CD4-positive, alpha-beta T cell (primary cell): ENCODE measurements at regions not wholly inside any gene's neighbourhood (a gene's known extent, or its start where the extent isn't known, plus 50 kb on each side); places are given as distances from the start of the nearest gene placed in this dataset.

Source experiments
- ATAC-seq: fragments of 200-7000 bp; cut with Tn5 transposase; one replicate; pipeline ENCODE4 v1.10.0; 2022; ENCODE audit warnings: mild to moderate bottlenecking; ENCODE audit not compliant: poor library complexity
- CTCF ChIA-PET: fragments of 350-600 bp; sonication (Branson Sonifier 250); formaldehyde crosslinking; loops from one replicate; lab custom pipeline; 2021; ENCODE audit warnings: antibody characterized with exemption, inconsistent platforms; lab: Charles Lee
- POLR2A ChIA-PET: fragments of 350-600 bp; sonication (Branson Sonifier 250); formaldehyde crosslinking; loops from one replicate; lab custom pipeline; 2021; ENCODE audit warnings: antibody characterized with exemption, inconsistent platforms; lab: Charles Lee
- DNase-seq, 14 experiments: peaks; one replicate each; pipeline ENCODE4 v3.0.0-alpha.2; 2013 to 2020; ENCODE audit warnings: mixed read lengths in 2 of 14
- H3K27ac ChIP-seq, 2 donors: one replicate each; pipeline versions ENCODE4 v1.5.1 to v1.7.0; 2013; ENCODE audit warnings: low read length in 2 of 2, low read depth in 1 of 2, mild to moderate bottlenecking in 1 of 2
- H3K27me3 ChIP-seq, 2 experiments: 1 replicate in 1 of 2; 2 replicates in 1 of 2; pipeline versions ENCODE4 v1.6.1 to v1.7.0; 2013; ENCODE audit warnings: low read length in 2 of 2, control low read depth in 1 of 2, mild to moderate bottlenecking in 1 of 2, moderate library complexity in 1 of 2; ENCODE audit not compliant: insufficient read depth in 2 of 2, control insufficient read depth in 1 of 2
- H3K36me3 ChIP-seq: one replicate; pipeline ENCODE4 v1.6.1; 2013; ENCODE audit warnings: low read length, control low read depth; ENCODE audit not compliant: insufficient read depth
- H3K4me1 ChIP-seq: one replicate; pipeline ENCODE4 v1.6.1; 2013; ENCODE audit warnings: low read length, control low read depth; ENCODE audit not compliant: insufficient read depth
- H3K4me3 ChIP-seq: one replicate; pipeline ENCODE4 v1.5.1; 2013; ENCODE audit warnings: mild to moderate bottlenecking, low read length, moderate library complexity
- H3K9me3 ChIP-seq, 2 experiments: 1 replicate in 1 of 2; 2 replicates in 1 of 2; pipeline versions ENCODE4 v1.6.1 to v1.7.0; 2013; ENCODE audit warnings: low read length in 2 of 2, mild to moderate bottlenecking in 2 of 2, control low read depth in 1 of 2, moderate library complexity in 1 of 2; ENCODE audit not compliant: control insufficient read depth in 1 of 2, insufficient read depth in 1 of 2
- H3K27ac Mint-ChIP-seq: one replicate; pipeline ENCODE4 v1.8.0; 2020; ENCODE audit warnings: mixed read lengths
- H3K27me3 Mint-ChIP-seq: one replicate; pipeline ENCODE4 v1.8.0; 2021; ENCODE audit warnings: mixed read lengths
- H3K36me3 Mint-ChIP-seq: one replicate; pipeline ENCODE4 v1.8.0; 2021; ENCODE audit warnings: low read depth, mixed read lengths
- H3K4me1 Mint-ChIP-seq: one replicate; pipeline ENCODE4 v1.8.0; 2021; ENCODE audit warnings: low read depth, mixed read lengths
- H3K4me3 Mint-ChIP-seq: one replicate; pipeline ENCODE4 v1.8.0; 2020; ENCODE audit warnings: mild to moderate bottlenecking, mixed read lengths
- H3K9me3 Mint-ChIP-seq: one replicate; pipeline ENCODE4 v1.8.0; 2020; ENCODE audit warnings: mixed read lengths
- CTCF ChIP-seq: fragments of 200-600 bp; IDR thresholded peaks from one replicate; pipeline ENCODE4 v1.8.0; 2022; ENCODE audit warnings: antibody characterized with exemption, mild to moderate bottlenecking
- intact Hi-C, 2 experiments: fragments of 100-400 bp; cut with DNase I in 1 of 2; cut with micrococcal nuclease in 1 of 2; formaldehyde crosslinking; loops; one replicate each; pipeline versions ENCODE4 v1.15.1 to v1.9.0; 2023 to 2025; cut with DNase I, micrococcal nuclease

DNA sequence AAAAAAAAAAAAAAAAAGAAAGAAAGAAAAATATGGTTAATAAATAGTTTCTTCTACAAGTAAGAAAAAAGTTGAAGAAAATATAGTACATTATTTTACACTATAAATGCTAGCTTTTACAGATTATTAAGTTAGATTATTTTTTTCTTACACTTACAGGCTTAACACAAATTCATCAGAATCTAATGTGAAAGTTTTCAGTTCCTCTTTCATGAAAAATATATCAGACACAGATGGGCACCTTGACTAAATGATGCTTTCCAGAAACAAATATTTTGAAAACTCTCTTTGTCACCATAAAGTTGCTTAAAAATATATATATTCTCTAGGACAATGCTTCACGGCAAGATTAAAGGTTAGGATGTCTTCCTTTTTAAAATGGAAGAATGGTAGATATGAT is 321.8 kb upstream of the HSF2 start:
- no peak overlapping the region for H3K27ac Mint-ChIP-seq
- H3K4me1 Mint-ChIP-seq = no peaks in the 10 kb centered on the region
- Histone ChIP-seq H3K27me3 (no peaks in the 10 kb centered on the region), H3K4me1 (no peaks in the 10 kb centered on the region), H3K27ac (no peak overlapping the region), H3K9me3 (no peaks in the 10 kb centered on the region), H3K36me3 (no peaks in the 10 kb centered on the region), H3K4me3 (no peak overlapping the region)
- intact Hi-C loops = no loop called here
- ATAC-seq (no peak), DNase-seq (no peak)
- H3K27me3 Mint-ChIP-seq = peaks cover 7% of the 10 kb centered on the region
- no peak overlapping the region for H3K4me3 Mint-ChIP-seq
- TF ChIP-seq CTCF = no peak
- H3K36me3 Mint-ChIP-seq = no peaks in the 10 kb centered on the region
- no peaks in the 10 kb centered on the region for H3K9me3 Mint-ChIP-seq
- ChIA-PET CTCF (no interaction called here), POLR2A (no interaction called here)

- Mint-ChIP-seq H3K36me3 (no peaks in the 10 kb centered on the region), H3K4me3 (no peak overlapping the region), H3K27ac (no peak overlapping the region), H3K27me3 (peaks cover 7% of the 10 kb centered on the region), H3K4me1 (no peaks in the 10 kb centered on the region), H3K9me3 (no peaks in the 10 kb centered on the region)
- ATAC-seq (no peak), DNase-seq (no peak)
- Histone ChIP-seq H3K4me3 (no peak overlapping the region), H3K27me3 (no peaks in the 10 kb centered on the region), H3K4me1 (no peaks in the 10 kb centered on the region), H3K27ac (no peak overlapping the region), H3K36me3 (no peaks in the 10 kb centered on the region), H3K9me3 (no peaks in the 10 kb centered on the region)
- intact Hi-C loops = no loop called here
- no peak for TF ChIP-seq CTCF
- POLR2A ChIA-PET = no interaction called here
- CTCF ChIA-PET = no interaction called here
Measured at GRCh38 chr6:122078481-122078880, 321.0 kb upstream of the HSF2 start.

DNA sequence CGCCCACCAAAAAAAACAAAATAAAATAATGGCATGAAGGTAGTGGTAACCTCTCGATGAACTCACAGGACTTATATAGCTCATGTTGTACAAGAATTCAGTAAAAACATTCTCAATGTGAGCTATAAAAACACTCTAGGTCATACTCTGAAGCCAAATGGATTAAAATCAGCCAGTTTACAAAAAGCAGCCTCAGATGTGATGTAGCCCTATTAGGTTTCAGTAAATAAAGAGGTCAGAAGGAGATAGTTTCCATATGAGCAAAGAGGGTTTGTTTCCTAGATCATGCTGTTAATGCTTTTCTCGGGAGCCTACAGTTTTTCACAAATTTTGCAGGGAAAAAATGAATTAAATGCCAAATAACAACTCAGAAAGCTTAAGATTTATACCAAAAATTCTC is 319.5 kb upstream of the HSF2 start:
- no peak for TF ChIP-seq CTCF
- no peak overlapping the region for H3K4me3 ChIP-seq
- H3K36me3 Mint-ChIP-seq = no peaks in the 10 kb centered on the region
- intact Hi-C loops = no loop called here
- no peaks in the 10 kb centered on the region for H3K4me1 Mint-ChIP-seq
- POLR2A ChIA-PET = no interaction called here
- ATAC-seq (no peak), DNase-seq (no peak)
- H3K27me3 Mint-ChIP-seq = peaks cover 7% of the 10 kb centered on the region
- no peaks in the 10 kb centered on the region for H3K9me3 Mint-ChIP-seq
- H3K27ac ChIP-seq = no peak overlapping the region
- CTCF ChIA-PET = no interaction called here
- H3K27me3 ChIP-seq = no peaks in the 10 kb centered on the region
- no peaks in the 10 kb centered on the region for H3K36me3 ChIP-seq
- no peaks in the 10 kb centered on the region for H3K4me1 ChIP-seq
- H3K4me3 Mint-ChIP-seq = no peak overlapping the region
- H3K9me3 ChIP-seq = no peaks in the 10 kb centered on the region
- H3K27ac Mint-ChIP-seq = no peak overlapping the region
